GM23338 (cell line): ENCODE measurements at regions not wholly inside any gene's neighbourhood (a gene's known extent, or its start where the extent isn't known, plus 50 kb on each side); places are given as distances from the start of the nearest gene placed in this dataset.
A peak's percentile ranks its signal among the peaks of the same experiment; 100 is the strongest.

Source experiments
- ATAC-seq: fragments of 200-7000 bp; cut with Tn5 transposase; 3 replicates; pipeline ENCODE4 v1.9.1; 2020
- DNase-seq: peaks from one replicate; pipeline ENCODE4 v3.0.0-alpha.2; 2015; ENCODE audit warnings: low spot score
- H2AFZ ChIP-seq: fragments of 200-600 bp; sonication (generic); 2 replicates; pipeline ENCODE4 v1.8.0; 2016; ENCODE audit warnings: antibody characterized with exemption, mild to moderate bottlenecking, moderate library complexity
- H3F3A ChIP-seq: fragments of 200-600 bp; sonication (generic); replicated peaks from 2 replicates; pipeline ENCODE4 v1.8.0; 2017; ENCODE audit warnings: antibody characterized with exemption, mixed run types, low read depth
- H3K27ac ChIP-seq: fragments of 200-600 bp; sonication (generic); 2 replicates; pipeline ENCODE4 v1.6.1; 2016; ENCODE audit warnings: low read depth
- H3K27me3 ChIP-seq: fragments of 200-600 bp; sonication (generic); 2 replicates; pipeline ENCODE4 v1.8.0; 2016; ENCODE audit warnings: mild to moderate bottlenecking, mixed run types, moderate library complexity; ENCODE audit not compliant: insufficient read depth
- H3K36me3 ChIP-seq: fragments of 200-600 bp; sonication (generic); 2 replicates; pipeline ENCODE4 v1.8.0; 2016; ENCODE audit warnings: mild to moderate bottlenecking; ENCODE audit not compliant: insufficient read depth
- H3K4me1 ChIP-seq: fragments of 200-600 bp; sonication (generic); 2 replicates; pipeline ENCODE4 v1.8.0; 2016; ENCODE audit warnings: mild to moderate bottlenecking, moderate library complexity; ENCODE audit not compliant: insufficient read depth
- H3K4me2 ChIP-seq: fragments of 200-600 bp; sonication (generic); 2 replicates; pipeline ENCODE4 v1.7.1; 2017; ENCODE audit warnings: mixed run types
- H3K4me3 ChIP-seq: fragments of 200-600 bp; sonication (generic); 2 replicates; pipeline ENCODE4 v1.6.1; 2016; ENCODE audit warnings: mixed run types
- H3K79me2 ChIP-seq: fragments of 200-600 bp; sonication (generic); replicated peaks from 2 replicates; pipeline ENCODE4 v1.8.0; 2017; ENCODE audit warnings: mild to moderate bottlenecking; ENCODE audit not compliant: insufficient read depth
- H3K9me2 ChIP-seq: fragments of 200-600 bp; sonication (generic); 2 replicates; pipeline ENCODE4 v1.8.0; 2017; ENCODE audit not compliant: insufficient read depth
- H4K20me1 ChIP-seq: fragments of 200-600 bp; sonication (generic); replicated peaks from 2 replicates; pipeline ENCODE4 v1.8.0; 2017; ENCODE audit warnings: mild to moderate bottlenecking; ENCODE audit not compliant: insufficient read depth
- H3K27ac Mint-ChIP-seq: 2 replicates; pipeline ENCODE4 v1.8.0; 2020; ENCODE audit warnings: inconsistent platforms, mild to moderate bottlenecking, moderate library complexity, mixed read lengths
- H3K27me3 Mint-ChIP-seq: 3 replicates; pipeline ENCODE4 v1.8.0; 2022; ENCODE audit warnings: low read depth, mild to moderate bottlenecking, moderate library complexity, mixed read lengths, inconsistent platforms; ENCODE audit not compliant: insufficient read depth, poor library complexity
- H3K36me3 Mint-ChIP-seq: 3 replicates; pipeline ENCODE4 v1.8.0; 2021; ENCODE audit warnings: low read depth, mild to moderate bottlenecking, inconsistent platforms, moderate library complexity, mixed read lengths
- H3K4me1 Mint-ChIP-seq: 3 replicates; pipeline ENCODE4 v1.8.0; 2020; ENCODE audit warnings: mild to moderate bottlenecking, inconsistent platforms, mixed read lengths
- H3K4me3 Mint-ChIP-seq: 3 replicates; pipeline ENCODE4 v1.8.0; 2021; ENCODE audit warnings: moderate library complexity, mild to moderate bottlenecking, inconsistent platforms, mixed read lengths
- H3K9me3 Mint-ChIP-seq: 3 replicates; pipeline ENCODE4 v1.8.0; 2020; ENCODE audit warnings: moderate library complexity, mild to moderate bottlenecking, inconsistent platforms, mixed read lengths
- CREB1 ChIP-seq: fragments of 250-450 bp; sonication (Bioruptor Pico); IDR thresholded peaks from 2 replicates; pipeline ENCODE4 v1.5.0; 2020; ENCODE audit warnings: low read depth, mild to moderate bottlenecking, moderate library complexity
- CTCF ChIP-seq, 2 experiments: fragments of 200-600 bp in 1 of 2; sonication (generic) in 1 of 2; conservative IDR thresholded peaks; 2 replicates each; pipeline versions ENCODE4 v1.5.1 to v1.6.1; 2016 to 2017; ENCODE audit warnings: antibody characterized with exemption in 2 of 2, low read depth in 2 of 2, mild to moderate bottlenecking in 2 of 2, moderate library complexity in 1 of 2
- ETS1 ChIP-seq: IDR thresholded peaks from 2 replicates; pipeline ENCODE4 v1.6.1; 2016; ENCODE audit warnings: antibody characterized with exemption
- EZH2 ChIP-seq: fragments of 200-600 bp; sonication (generic); IDR thresholded peaks from one replicate; pipeline ENCODE4 v1.8.0; 2017; ENCODE audit warnings: antibody characterized with exemption, mild to moderate bottlenecking, low read depth; ENCODE audit not compliant: unreplicated experiment
- EZH2phosphoT487 ChIP-seq: fragments of 200-600 bp; sonication (generic); IDR thresholded peaks from one replicate; pipeline ENCODE4 v1.8.1; 2018; ENCODE audit warnings: antibody characterized with exemption; ENCODE audit not compliant: unreplicated experiment
- JUNB ChIP-seq: IDR thresholded peaks from one replicate; pipeline ENCODE4 v1.6.1; 2016; ENCODE audit warnings: antibody characterized with exemption; ENCODE audit not compliant: unreplicated experiment
- NANOG ChIP-seq: IDR thresholded peaks from 2 replicates; pipeline ENCODE4 v1.6.1; 2016; ENCODE audit warnings: antibody characterized with exemption, borderline replicate concordance
- POLR2AphosphoS5 ChIP-seq: IDR thresholded peaks from 2 replicates; pipeline ENCODE4 v1.6.1; 2016; ENCODE audit warnings: antibody characterized with exemption, low read depth
- REST ChIP-seq: IDR thresholded peaks from one replicate; pipeline ENCODE4 v1.6.1; 2018; ENCODE audit warnings: antibody characterized with exemption; ENCODE audit not compliant: unreplicated experiment
- STAT1 ChIP-seq: IDR thresholded peaks from one replicate; pipeline ENCODE4 v1.6.1; 2016; ENCODE audit warnings: antibody characterized with exemption; ENCODE audit not compliant: unreplicated experiment
- ZNF114 ChIP-seq: fragments of 250-450 bp; sonication (Bioruptor Pico); IDR thresholded peaks from 2 replicates; pipeline ENCODE4 v1.5.0; 2020; ENCODE audit warnings: mild to moderate bottlenecking, moderate library complexity
- ZNF331 ChIP-seq: fragments of 250-450 bp; sonication (Bioruptor Pico); IDR thresholded peaks from 2 replicates; pipeline ENCODE4 v1.5.0; 2020; ENCODE audit warnings: low read depth, mild to moderate bottlenecking, moderate library complexity
- ZNF462 ChIP-seq: fragments of 250-450 bp; sonication (Bioruptor Pico); IDR thresholded peaks from 2 replicates; pipeline ENCODE4 v1.5.0; 2020; ENCODE audit warnings: mild to moderate bottlenecking, moderate library complexity

- TF ChIP-seq CTCF (conservative IDR thresholded peaks at IDR 0.05; ENCODE audit: low read depth in 2 of 2) (no peak), ETS1 (no peak), POLR2AphosphoS5 (no peak), NANOG (no peak), ZNF114 (CRISPR knock-in tag) (no peak), EZH2 (no peak), EZH2phosphoT487 (no peak), ZNF462 (no peak), CREB1 (no peak), REST (no peak), JUNB (no peak), ZNF331 (CRISPR knock-in tag) (no peak), STAT1 (no peak)
- Histone ChIP-seq H3K4me2 (no peak overlapping the region), H3F3A (no peaks in the 10 kb centered on the region; the same call in 1 of the 2 replicates), H3K4me3 (no peak overlapping the region), H3K4me1 (peaks cover 10% of the 10 kb centered on the region; the same call in 1 of the 2 replicates), H3K36me3 (no peaks in the 10 kb centered on the region), H3K9me2 (no peaks in the 10 kb centered on the region), H2AFZ (no peak overlapping the region), H3K27me3 (no peaks in the 10 kb centered on the region), H4K20me1 (peaks cover 6% of the 10 kb centered on the region), H3K79me2 (peaks cover 27% of the 10 kb centered on the region), H3K27ac (no peak overlapping the region)
- no peak for DNase-seq
- Mint-ChIP-seq H3K9me3 (no peaks in the 10 kb centered on the region), H3K27me3 (peaks cover 18% of the 10 kb centered on the region), H3K27ac (peak overlapping the region; percentile 59; the same call in 1 of the 2 replicates), H3K4me3 (no peak overlapping the region), H3K36me3 (peaks cover 12% of the 10 kb centered on the region; the same call in 2 of the 3 replicates), H3K4me1 (peaks cover 23% of the 10 kb centered on the region)
- ATAC-seq, result no peak
Observed at GRCh38 chr12:124413401-124413800, 118.5 kb downstream of the RFLNA start.
